GM19452 (cell line): ENCODE measurements at regions not wholly inside any gene's neighbourhood (a gene's known extent, or its start where the extent isn't known, plus 50 kb on each side); places are given as distances from the start of the nearest gene placed in this dataset.

Experiments
- ATAC-seq: cut with Tn5 transposase; IDR thresholded peaks from one replicate; pipeline ENCODE4 v1.9.1; 2021; ENCODE audit not compliant: unreplicated experiment

DNA sequence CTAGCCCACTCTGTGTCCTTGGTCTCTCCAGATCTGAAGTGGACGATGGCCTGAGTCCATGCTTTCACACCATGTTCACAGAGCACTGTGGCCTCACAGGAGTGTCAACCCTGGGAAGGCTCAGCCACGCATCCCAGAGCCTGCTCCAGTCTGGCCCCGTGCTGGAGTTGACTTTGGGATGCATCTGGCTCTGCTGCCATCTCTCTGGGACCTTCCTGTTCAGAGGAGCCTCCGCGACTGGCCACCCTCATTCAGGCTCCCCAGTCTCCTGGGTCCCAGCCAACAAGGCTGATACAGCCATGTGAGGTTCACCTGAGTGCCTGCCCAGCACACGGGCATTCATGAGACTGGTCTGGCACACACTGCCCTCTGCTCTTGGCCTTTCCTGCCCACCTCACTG, 199.7 kb upstream of the RAB6C start:
- no peak for ATAC-seq

DNA sequence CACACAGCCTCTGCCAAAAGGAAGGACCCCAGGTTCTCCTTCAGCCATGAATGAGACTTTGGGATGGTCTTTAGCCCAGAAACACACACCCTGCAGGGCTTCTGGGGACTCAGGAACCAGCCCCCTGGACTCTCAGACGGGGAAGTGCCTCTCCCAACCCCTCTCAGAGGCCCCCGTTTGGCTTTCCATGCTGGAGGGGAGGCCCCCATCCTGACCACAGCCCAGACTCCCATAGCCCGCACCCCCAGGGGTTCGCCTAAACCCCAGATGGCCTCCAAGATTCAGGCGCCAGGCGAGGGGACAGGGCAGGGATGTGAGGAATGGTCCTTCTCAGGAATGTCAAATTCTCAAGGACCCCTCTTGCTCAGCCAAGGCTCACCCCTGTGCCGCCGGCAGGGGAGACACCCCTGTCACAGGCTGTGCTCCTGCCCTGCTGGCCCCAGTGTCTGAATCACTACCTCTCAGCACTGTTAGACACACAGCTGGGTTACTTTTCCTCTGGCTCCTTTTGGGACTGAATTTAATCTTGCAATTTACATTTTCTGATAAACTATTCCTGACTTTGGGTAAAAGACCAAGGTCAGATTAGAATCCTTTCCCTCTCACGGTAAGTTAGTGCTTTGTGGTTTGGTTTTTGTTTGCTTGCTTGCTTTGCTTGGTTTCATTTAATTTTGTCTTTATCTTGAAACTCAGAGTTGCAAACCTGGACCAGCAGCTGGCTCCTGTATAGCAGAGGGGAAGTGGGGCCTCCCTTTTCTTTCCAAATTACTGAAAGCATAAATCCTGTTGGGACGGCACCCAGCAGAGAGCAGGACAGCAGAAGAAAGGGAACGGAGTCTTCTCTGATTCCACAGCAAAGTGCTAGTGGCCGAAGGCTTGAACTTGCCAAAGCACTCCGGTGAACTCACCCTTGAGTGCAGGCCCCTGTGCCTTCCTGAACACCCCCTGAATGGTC, 198.9 kb upstream of the RAB6C start:
- no peak for ATAC-seq

DNA sequence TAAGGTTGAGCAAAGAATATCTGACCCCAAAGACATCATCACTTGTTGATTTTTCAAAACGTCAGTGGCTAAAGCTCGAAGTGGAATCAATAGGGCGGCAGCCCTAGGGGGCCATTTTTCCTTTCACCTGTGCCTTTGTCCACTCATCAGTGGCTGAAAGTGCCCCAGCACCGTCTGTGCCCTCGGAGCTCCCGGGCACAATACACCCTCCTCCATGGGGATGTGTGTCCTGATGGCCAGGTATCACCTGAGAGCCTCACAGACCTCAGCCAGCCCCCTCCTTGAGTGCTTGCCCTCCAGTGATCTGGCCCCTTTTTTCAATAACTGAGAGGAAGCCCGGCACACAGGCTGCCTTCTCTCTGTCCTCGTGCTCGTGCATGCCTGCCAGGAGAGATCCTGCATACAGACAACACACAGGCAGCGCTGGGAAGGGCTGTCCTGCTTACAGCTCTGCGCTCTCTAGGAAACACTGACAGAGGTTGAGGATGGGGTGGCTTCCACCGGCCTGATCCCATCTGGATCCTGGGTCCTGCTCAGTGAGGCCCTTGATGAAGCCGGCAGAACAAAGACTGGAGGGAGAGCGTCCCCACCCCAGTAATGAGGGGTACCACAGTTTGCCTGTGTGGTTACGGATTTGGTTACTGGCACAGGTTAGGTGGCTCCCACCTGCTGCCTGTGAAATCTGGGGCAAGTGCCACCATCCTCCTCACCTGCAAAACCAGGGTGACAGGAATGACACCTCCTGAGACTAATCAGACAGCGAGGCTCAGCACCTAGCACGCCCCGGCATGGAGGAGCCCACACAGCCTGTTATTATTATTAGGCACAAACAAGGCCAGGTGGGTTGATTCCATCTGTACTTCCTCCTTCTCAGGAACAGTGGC, 197.5 kb upstream of the RAB6C start:
- ATAC-seq: no peak

DNA sequence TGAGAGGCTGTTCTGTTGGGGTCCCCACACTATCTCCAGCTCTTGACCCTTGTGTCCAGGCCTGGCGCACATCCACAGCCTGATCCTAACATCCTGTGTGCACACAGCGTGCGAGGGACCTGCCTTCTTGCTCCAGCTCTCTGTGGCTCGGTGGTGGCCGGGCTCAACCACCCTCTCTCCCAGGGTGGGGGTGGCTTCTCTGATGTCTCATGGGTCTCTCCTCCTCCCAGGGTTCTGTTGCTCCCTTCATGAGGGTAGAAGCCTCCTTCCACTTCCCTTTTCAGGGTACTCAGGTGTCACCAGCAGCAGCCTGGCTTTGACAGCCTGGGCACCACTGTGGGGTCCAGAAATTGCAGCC, 196.9 kb upstream of the RAB6C start:
- ATAC-seq: no peak

DNA sequence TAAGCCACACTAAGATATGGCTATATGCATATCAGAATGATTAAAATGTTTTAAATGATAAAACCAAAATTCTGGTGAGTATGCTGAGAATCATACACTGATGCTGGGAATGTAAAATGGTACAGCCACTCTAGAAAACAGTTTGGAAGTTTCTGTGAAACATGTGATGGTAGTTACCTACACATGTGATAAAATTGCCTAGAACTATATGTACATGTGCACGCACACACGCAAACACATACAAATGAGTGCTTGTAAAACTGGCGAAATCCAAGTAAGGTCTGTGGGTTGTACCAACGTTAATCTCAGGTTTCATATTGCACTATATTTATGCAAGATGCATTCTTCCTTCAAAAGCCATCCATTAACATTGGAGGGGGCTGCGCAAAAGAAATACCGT, 195.0 kb upstream of the RAB6C start:
- no peak for ATAC-seq

DNA sequence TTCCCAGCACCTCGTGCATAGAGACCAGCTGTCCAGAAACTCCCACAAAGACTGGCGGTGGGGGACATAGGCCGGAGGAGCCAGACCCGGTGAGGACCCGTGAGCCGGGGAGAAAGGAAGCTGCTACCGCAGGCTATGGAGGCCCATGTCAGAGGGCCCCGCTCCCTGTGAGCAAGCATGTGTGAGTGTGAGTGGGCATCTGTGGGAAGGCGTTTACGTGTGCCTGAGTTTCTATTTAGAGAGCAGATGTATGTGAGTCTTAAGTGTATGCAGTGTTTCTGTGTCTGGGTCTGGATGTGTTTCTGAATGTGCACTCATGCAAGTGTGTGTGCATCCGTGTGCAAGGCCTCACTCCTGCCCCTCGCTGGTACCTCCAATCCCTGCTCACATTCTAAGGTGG, 187.8 kb upstream of the RAB6C start:
- ATAC-seq: no peak

DNA sequence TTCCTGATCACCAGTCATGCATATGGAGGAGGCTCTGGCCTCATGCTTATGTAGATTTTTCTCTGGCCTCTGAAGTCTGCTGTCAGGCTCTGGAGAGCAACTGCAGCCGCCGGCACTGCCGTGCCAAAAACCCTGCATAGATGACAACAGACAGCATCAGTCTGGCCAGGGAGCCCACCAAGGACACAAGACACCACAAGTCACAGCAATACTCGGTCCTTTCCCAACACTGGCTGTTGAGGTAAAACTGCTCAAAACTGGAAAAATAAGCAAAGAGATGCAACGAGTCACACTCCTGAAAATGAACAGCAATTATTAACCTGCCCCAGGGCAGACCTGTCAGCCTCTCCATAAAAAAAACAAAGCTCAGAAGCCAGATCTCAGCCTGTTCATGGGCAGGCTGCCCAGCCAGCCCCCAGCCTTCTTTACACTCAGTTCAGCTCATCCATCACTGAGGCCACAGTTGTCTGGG, 186.0 kb upstream of the RAB6C start:
- ATAC-seq: no peak

DNA sequence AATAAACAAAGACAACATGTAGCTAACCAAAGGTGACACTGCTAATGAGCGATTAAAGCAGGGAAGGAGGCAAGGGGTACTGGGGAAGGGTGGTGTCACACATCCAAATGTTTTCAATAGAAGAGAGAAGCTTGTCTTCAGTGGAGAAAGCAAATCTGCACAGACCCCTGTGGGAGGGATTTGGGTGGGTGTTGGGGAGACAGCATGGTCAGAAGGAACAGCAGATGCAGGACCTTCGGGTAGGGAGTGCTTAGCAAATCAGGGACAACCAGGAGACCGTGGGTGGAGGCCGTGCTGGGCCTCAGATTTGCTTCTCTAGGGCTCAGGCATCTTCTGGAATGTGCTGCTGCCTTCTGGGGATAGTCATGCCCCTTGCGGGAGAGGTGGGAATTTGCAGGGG, 185.3 kb upstream of the RAB6C start:
- ATAC-seq: no peak

DNA sequence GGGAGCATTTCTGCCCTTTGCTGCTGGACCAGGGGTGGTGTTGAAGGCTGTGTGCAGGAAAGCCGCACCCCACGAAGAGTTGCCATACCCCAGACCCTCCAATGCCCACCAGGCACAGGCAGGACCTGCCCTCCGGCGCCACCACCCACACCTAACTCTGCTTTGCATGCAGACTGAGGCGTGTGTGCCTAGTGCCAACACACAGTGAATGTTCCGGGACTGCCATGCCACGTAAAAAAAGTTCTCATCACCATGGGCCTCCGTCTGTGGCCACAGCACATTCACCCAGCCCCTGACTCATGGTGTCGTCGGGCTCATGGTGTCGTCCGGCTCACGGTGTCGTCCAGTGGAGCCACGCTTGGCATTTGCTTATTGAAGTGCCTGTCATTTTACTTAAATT, 184.9 kb upstream of the RAB6C start:
- ATAC-seq: no peak

DNA sequence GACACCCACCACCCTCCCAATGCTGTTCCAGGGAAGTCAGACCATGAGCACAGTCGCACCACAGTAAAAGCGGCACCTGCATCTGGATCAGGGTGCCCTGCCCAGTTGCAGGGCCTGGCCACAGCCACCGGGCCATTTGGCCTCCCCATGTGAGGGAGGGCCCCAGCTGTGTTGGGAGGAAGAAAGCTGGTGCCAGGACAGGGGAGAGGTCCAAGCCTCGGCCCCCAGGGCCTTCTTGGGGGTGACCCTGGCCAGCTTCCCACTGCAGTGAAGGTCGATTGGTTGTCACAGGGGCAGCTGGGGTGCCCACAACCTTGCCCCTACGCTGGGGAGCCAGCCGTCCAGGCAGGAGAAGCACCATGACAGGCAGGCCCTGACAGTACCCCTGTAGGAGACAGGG, 183.2 kb upstream of the RAB6C start:
- ATAC-seq: no peak

DNA sequence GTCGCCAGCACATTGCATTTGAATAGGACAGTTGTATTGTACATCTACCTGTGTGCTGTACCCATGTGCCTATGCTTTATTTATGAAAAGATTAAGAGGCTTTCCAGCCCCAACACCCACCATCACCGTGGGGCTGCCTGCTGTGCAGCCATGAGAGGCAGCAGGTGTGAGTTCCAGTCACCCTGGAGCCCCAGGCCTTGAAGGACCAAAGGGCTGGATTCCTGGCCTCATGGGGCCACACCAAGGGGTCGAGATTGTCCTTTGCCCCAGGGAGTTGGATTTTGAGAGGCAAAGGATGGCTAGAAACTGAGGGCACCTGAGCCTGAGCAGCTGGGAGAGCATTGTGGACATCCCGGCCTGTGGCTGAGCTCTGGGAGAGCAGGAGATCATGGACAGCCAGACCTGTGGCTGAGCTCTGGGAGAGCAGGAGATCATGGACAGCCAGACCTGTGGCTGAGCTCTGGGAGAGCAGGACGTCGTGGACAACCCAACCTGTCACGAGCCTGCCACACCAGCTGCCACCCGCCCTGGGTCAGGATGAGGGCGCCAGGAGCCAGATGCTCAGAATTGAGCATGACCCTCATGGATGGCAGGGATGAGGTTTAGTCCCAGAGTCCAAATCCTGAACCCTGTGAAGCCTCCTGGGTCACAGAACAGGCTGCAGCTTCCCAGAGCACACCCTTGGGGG, 182.5 kb upstream of the RAB6C start:
- ATAC-seq: no peak

DNA sequence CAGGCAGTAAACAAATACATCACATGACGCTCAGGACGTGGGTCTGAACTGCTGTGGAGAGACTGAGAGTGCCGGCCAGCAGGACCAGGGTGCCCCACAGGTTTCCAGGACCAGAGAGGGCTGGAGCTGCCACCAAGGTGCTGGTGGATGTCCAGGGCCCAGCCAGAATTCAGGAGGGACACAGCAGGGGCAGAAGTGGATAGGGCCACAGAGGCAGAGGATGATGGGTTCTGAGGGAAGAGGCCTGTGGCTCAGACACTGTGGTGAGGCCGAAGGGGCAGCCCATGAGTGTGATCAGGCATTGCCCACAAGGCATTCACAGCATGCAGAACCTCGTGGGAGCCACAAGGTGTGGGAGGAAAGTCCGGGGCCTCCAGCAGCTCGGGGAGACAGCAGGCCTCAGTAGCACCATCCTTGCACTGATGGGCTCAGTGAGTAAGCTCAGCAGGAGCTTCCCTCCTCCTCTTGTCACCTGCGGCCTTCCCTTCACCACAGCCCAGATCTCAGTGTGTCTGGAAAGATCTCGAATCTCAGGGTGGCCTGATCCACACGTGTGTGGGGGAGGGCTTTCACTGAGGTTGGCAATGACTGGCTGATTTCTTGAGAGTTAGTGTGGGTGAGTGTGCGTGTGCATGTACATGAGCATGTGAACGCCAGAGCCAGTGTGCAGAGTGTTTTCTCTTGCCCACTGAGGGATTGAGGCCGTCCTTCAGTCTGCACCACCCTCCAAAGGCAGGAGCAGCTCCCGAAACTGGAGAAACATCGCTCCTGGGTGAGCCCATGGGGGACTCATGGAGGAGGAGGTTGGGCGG, 181.8 kb upstream of the RAB6C start:
- no peak for ATAC-seq

DNA sequence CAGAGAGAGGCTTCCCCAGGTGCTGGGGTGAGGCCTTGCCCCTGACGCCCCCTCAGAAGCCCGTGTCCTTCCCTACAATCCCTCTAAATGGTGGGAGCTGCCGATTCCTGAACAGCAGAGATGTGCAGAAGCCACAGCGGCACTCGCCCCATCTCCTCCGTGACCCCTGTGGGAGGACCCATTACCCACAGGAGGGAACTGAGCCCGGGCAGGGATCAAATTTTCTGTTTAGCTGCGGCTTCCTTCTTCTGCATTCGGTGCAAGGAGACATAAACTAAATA, 181.2 kb upstream of the RAB6C start:
- ATAC-seq: no peak

DNA sequence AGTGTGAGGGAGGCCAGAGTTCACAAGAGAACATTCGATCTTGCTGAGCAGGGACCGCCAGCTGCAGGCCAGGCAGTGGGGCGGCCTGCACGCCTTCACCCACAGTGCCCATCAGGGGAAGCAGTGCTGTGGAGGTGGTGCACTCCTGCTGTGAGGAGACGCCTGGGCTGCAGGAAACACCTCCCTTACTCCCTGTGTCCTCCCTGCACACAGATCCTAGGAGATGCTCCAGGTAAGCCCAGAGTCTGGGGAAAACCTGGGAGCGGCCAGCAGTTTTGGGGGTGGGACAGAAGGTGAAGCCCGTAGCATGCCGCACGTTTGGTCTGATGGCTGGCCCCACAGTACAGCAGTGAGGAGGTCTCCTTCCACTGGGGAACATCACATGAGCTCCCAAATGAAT, 180.8 kb upstream of the RAB6C start:
- ATAC-seq: no peak

DNA sequence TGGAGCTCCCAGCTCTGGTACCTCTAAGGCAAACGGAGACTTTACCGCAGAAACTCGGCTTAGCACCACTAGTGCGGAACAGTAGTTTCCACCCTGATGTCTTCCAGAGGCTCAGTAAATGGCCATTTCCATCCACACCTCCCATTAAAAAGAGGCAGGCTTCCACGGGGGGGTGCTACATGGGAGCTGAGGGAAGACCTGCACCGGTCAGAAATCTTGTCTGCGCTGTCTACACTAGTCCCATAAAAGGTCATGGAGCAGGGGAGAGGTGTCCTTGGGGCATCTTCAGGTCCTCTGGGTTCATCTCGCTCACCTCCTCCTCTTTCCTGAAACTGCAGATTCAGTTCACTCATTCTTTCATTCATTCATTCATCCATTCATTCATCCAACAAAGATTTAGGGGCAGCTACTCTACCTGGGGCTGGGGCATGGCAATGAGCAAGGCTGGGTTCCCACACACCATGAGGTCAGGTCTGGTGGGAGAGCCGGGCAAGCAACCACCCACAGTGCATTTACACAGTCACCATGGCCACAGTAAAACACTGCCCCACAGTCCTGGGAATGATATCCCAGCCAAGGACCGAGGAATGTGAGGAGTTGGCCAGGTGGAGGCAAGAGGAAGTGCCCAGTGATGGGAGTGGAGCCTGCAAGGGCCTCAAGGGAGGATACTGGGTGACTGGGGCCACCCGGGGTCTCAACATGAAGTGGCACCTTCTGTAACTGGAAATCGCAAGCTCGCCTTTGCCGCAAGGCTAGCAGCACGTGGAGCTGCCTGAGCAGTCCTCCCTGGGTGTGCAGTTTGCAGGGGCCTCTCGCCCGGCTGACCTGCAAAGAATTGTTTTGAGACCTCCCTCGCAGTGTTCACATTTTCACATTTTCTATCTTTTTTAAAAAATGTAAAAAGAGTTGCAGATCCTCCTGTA, 180.2 kb upstream of the RAB6C start:
- ATAC-seq: no peak

DNA sequence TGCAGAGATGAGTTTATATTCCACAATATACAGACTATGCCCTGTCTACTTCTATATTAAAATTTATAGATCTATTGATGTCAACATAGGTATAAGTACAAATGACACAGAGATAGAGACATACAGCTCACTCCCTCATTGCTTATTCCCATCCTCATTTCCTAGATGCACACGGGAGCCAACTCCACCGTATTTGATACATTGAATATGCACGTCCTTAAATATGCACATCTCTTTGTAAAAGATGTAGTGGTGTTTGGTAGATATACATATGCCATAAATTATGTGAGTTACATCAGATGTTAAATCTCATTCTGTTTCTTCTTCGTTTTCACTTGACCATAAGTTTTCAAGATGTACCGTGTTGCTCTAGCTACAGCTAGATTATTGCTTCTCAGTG, 179.2 kb upstream of the RAB6C start:
- ATAC-seq: no peak

DNA sequence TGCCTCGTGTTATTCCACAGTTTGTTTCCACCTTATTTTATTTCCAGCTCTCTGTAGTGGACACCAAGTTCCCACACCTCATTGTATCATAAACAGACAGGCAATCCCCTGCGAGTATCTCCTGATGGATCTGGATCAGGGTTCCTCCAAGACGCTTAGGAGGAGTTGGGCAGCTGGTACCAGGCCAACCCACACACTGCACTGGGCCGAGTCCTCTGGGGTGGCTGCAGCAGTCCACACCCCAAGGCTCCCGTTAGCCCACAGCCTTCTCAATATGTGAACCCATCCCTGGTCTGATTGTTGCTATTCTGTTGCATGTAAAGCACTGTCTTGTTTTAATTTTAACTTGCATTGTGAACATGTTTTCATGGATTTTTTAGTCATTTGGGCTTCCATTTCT, 178.8 kb upstream of the RAB6C start:
- ATAC-seq: no peak

DNA sequence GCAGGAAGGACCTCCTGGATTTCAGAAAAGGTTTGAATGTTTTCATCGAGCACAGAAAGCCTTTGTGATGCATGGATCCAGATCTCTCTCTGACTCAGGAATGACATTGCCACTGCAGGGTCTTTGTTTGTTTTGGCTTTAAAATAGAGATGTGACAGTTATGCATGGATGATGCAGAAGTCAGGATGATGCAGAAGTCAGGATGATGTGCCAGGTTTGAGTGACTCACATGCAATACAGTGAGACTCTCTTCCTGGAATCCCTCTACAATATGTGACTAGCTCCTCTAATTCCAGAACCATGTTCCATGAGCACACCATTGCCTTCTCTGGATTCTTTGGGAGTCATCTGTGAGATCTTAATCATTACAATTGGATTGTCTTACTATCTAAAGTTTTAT, 177.9 kb upstream of the RAB6C start:
- ATAC-seq: no peak

DNA sequence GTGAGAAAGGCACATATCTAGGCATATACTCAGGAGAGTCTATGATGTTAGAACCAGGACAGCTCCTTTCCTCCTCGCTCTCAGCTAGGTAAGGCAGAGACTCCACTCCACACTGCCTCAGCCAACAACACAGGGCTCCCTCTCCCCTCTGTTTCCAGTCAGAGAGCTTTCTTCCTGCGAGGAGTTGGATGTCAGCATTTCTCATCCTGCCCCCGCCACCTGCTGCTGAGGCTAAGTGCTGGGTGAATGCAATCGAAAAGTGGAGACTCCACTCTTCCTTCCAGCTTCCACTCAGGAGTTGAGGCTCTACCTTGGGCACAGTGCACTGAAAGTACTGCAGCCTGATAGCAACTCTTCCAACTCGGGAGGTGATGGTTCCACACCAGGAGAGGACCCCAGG, 177.2 kb upstream of the RAB6C start:
- ATAC-seq: no peak

DNA sequence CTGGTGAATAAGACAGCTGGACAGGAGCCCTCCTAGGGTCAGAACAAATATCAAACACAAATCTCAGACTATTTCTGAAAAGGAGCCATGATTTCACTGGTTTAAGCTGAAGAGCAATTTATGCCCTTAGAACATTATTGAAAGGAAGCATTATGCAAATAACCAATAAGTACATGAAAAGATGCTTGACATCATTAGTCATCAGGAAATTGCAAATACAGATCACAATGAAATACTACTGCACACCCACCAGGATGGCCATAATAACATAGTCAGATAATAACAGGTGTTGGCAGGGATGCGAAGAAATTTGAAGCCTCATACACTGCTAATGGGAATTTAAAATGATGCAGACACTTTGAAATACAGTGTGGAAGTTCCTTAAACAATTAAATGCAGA, 176.4 kb upstream of the RAB6C start:
- ATAC-seq: no peak
